ENCODE measurements at regions not wholly inside any gene's neighbourhood (a gene's known extent, or its start where the extent isn't known, plus 50 kb on each side); places are given as distances from the start of the nearest gene placed in this dataset.

DNA sequence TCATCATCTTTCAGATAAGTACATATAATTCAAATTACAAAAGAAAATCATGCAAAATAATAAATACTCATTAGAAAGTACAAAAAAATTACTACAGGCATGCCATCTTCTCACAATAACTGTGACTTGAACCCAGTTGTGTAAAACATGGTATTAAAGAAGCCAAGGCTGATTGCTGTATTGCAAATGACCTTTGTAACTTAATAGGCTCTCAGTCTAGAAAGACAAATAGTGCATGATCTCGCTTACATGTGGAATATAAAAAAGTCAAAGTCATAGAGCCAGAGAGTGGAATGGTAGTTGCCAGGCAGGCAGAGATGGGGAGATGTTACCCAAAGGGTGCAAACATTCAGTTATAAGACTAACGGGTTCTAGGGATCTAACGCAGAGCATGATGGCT, 626.1 kb downstream of the COL12A1 start:
- TF ChIP-seq POLR2A (IDR thresholded peaks at IDR 0.05; ENCODE audit: low read length) (no peak), GATA1 (IDR thresholded peaks at IDR 0.05; ENCODE audit: low read depth, low read length) (no peak)

Data from erythroblast (primary cell).